Activated CD4-positive, alpha-beta T cell treated with anti-CD3 and anti-CD28 coated beads for 1 hour (primary cell): ENCODE measurements at regions not wholly inside any gene's neighbourhood (a gene's known extent, or its start where the extent isn't known, plus 50 kb on each side); places are given as distances from the start of the nearest gene placed in this dataset.

Experiments used
- DNase-seq: peaks from one replicate; pipeline ENCODE4 v3.0.0-alpha.2; 2020

GRCh38 chrX:131910586-131910985 lies 112.5 kb upstream of the STK26 start:
- no peak for DNase-seq

- no peak for DNase-seq
These were observed 107.6 kb upstream of the STK26 start for GRCh38 chrX:131915488-131915887.

- no peak for DNase-seq
These were observed 105.5 kb upstream of the STK26 start for GRCh38 chrX:131917588-131917987.

GRCh38 chrX:131918839-131919238 lies 104.3 kb upstream of the STK26 start:
- DNase-seq = no peak

GRCh38 chrX:131923614-131924250 lies 99.4 kb upstream of the STK26 start:
- no peak for DNase-seq

- DNase-seq = no peak
These were observed 84.4 kb upstream of the STK26 start for GRCh38 chrX:131938749-131939148.

- DNase-seq = no peak
These were observed 81.1 kb upstream of the STK26 start for GRCh38 chrX:131942034-131942433.

GRCh38 chrX:131944936-131945902 lies 77.9 kb upstream of the STK26 start:
- DNase-seq = no peak

GRCh38 chrX:131951166-131951565 lies 71.9 kb upstream of the STK26 start:
- DNase-seq = no peak

GRCh38 chrX:131955099-131955777 lies 67.9 kb upstream of the STK26 start:
- DNase-seq = no peak

GRCh38 chrX:131958724-131959123 lies 64.4 kb upstream of the STK26 start:
- no peak for DNase-seq

GRCh38 chrX:131970347-131970746 lies 52.8 kb upstream of the STK26 start:
- no peak for DNase-seq
